GM19324 (cell line): ENCODE measurements at regions not wholly inside any gene's neighbourhood (a gene's known extent, or its start where the extent isn't known, plus 50 kb on each side); places are given as distances from the start of the nearest gene placed in this dataset.

Experiments
- ATAC-seq: cut with Tn5 transposase; IDR thresholded peaks from one replicate; pipeline ENCODE4 v1.9.1; 2021; ENCODE audit warnings: mild to moderate bottlenecking, moderate library complexity; ENCODE audit not compliant: unreplicated experiment, low FRiP score

GRCh38 chr2:160993654-160994061 lies 166.6 kb upstream of the TANK start:
- no peak for ATAC-seq

GRCh38 chr2:160994141-160995002 lies 165.9 kb upstream of the TANK start:
- peak; percentile 68 for ATAC-seq

GRCh38 chr2:160996584-160996983 lies 163.6 kb upstream of the TANK start:
- ATAC-seq: no peak

- no peak for ATAC-seq
Observed at GRCh38 chr2:161004379-161004778, 155.8 kb upstream of the TANK start.

- ATAC-seq: no peak
Observed at GRCh38 chr2:161005170-161005569, 155.1 kb upstream of the TANK start.

GRCh38 chr2:161008311-161008710 lies 151.9 kb upstream of the TANK start:
- ATAC-seq: no peak

- no peak for ATAC-seq
Observed at GRCh38 chr2:161010503-161011015, 149.7 kb upstream of the TANK start.

GRCh38 chr2:161017780-161018470 lies 142.3 kb upstream of the TANK start:
- no peak for ATAC-seq

- no peak for ATAC-seq
Observed at GRCh38 chr2:161019311-161019710, 140.9 kb upstream of the TANK start.

- ATAC-seq: no peak
Observed at GRCh38 chr2:161020437-161020836, 139.8 kb upstream of the TANK start.

- no peak for ATAC-seq
Observed at GRCh38 chr2:161028581-161028980, 131.6 kb upstream of the TANK start.

- ATAC-seq: no peak
Observed at GRCh38 chr2:161029321-161029720, 130.9 kb upstream of the TANK start.

- ATAC-seq: no peak
Observed at GRCh38 chr2:161030260-161031063, 129.8 kb upstream of the TANK start.

- ATAC-seq: no peak
Observed at GRCh38 chr2:161031511-161031910, 128.7 kb upstream of the TANK start.

GRCh38 chr2:161032635-161033034 lies 127.6 kb upstream of the TANK start:
- no peak for ATAC-seq

- no peak for ATAC-seq
Observed at GRCh38 chr2:161033059-161033660, 127.1 kb upstream of the TANK start.

GRCh38 chr2:161036926-161037325 lies 123.3 kb upstream of the TANK start:
- ATAC-seq: no peak

- no peak for ATAC-seq
Observed at GRCh38 chr2:161039071-161039470, 121.2 kb upstream of the TANK start.

- no peak for ATAC-seq
Observed at GRCh38 chr2:161041356-161041755, 118.9 kb upstream of the TANK start.

- ATAC-seq: no peak
Observed at GRCh38 chr2:161042990-161043625, 117.1 kb upstream of the TANK start.
